GM12878 (cell line): ENCODE measurements at regions not wholly inside any gene's neighbourhood (a gene's known extent, or its start where the extent isn't known, plus 50 kb on each side); places are given as distances from the start of the nearest gene placed in this dataset.

ENCODE experiments used
- ATAC-seq: fragments of 200-7000 bp; cut with Tn5 transposase; 3 replicates; pipeline ENCODE4 v1.9.1; 2020; ENCODE audit warnings: mild to moderate bottlenecking, moderate library complexity
- BruUV-seq: library from RNA; stranded (reverse); fragments of 400-500 nt; replicated peaks from 2 replicates; lab custom pipeline; 2021; lab: Mats Ljungman, UMichigan
- CTCF ChIA-PET: fragments of 300-600 bp; sonication (Branson Sonifier 250); formaldehyde crosslinking; extraction: SDS; loops from one replicate; lab custom pipeline; 2021; ENCODE audit warnings: inconsistent platforms; lab: Yijun Ruan, JAX
- POLR2A ChIA-PET: fragments of 350-600 bp; formaldehyde crosslinking; extraction: SDS; loops from one replicate; lab custom pipeline; 2021; ENCODE audit warnings: inconsistent platforms; lab: Charles Lee
- RAD21 ChIA-PET: fragments of 300-600 bp; sonication (Branson Sonifier 250); formaldehyde crosslinking; loops from one replicate; lab custom pipeline; 2023; ENCODE audit warnings: antibody characterized with exemption; ENCODE audit not compliant: unreplicated experiment; lab: Charles Lee
- SMC1A ChIA-PET: fragments of 300-600 bp; sonication (Branson Sonifier 250); formaldehyde crosslinking; loops from one replicate; lab custom pipeline; 2023; ENCODE audit not compliant: unreplicated experiment, uncharacterized antibody; lab: Charles Lee
- DNase-seq: peaks from one replicate; pipeline ENCODE4 v3.0.0-alpha.2; 2011; ENCODE audit warnings: low read depth, low spot score
- FAIRE-seq: peaks from 3 replicates; lab custom pipeline; 2011; peaks lifted over from hg19 to GRCh38; lab: Jason Lieb, UNC
- H2AFZ ChIP-seq: 2 replicates; pipeline ENCODE4 v1.6.0; 2011; ENCODE audit warnings: low read depth, low read length, control low read depth; ENCODE audit not compliant: control insufficient read depth
- H3K27ac ChIP-seq: 2 replicates; pipeline ENCODE4 v1.5.1; 2011; ENCODE audit warnings: control low read depth; ENCODE audit not compliant: control insufficient read depth, insufficient read depth
- H3K27me3 ChIP-seq, 2 experiments: replicated peaks in 1 of 2; 2 replicates each; pipeline versions ENCODE4 v1.6.0 to v1.6.1; 2011; ENCODE audit warnings: low read length in 1 of 2; ENCODE audit not compliant: control insufficient read depth in 2 of 2, insufficient read depth in 2 of 2
- H3K36me3 ChIP-seq, 2 experiments: 2 replicates each; pipeline ENCODE4 v1.5.1; 2011; ENCODE audit warnings: low read length in 1 of 2; ENCODE audit not compliant: control insufficient read depth in 2 of 2, insufficient read depth in 2 of 2
- H3K4me1 ChIP-seq: 2 replicates; pipeline ENCODE4 v1.6.1; 2011; ENCODE audit warnings: mild to moderate bottlenecking, low read length, moderate library complexity, mixed read lengths; ENCODE audit not compliant: control insufficient read depth, insufficient read depth
- H3K4me2 ChIP-seq: 2 replicates; pipeline ENCODE4 v1.6.0; 2011; ENCODE audit warnings: control low read depth; ENCODE audit not compliant: control insufficient read depth, insufficient read depth
- H3K4me3 ChIP-seq: fragments of 200-600 bp; sonication (generic); 2 replicates; pipeline ENCODE4 v1.5.1; 2016
- H3K79me2 ChIP-seq: 2 replicates; pipeline ENCODE4 v1.6.0; 2011; ENCODE audit warnings: low read length; ENCODE audit not compliant: control insufficient read depth, insufficient read depth
- H3K9ac ChIP-seq: 2 replicates; pipeline ENCODE4 v1.8.0; 2011; ENCODE audit warnings: low read length, control low read depth, mixed read lengths; ENCODE audit not compliant: control insufficient read depth, insufficient read depth
- H3K9me3 ChIP-seq: replicated peaks from 3 replicates; pipeline ENCODE4 v1.5.1; 2011; ENCODE audit warnings: mild to moderate bottlenecking, low read length; ENCODE audit not compliant: control insufficient read depth, insufficient read depth
- H4K20me1 ChIP-seq: 2 replicates; pipeline ENCODE4 v1.6.0; 2011; ENCODE audit not compliant: control insufficient read depth, insufficient read depth
- MYC ChIP-seq: IDR thresholded peaks from 2 replicates; pipeline ENCODE4 v1.6.1; 2011; ENCODE audit warnings: mild to moderate bottlenecking, low read length, moderate library complexity, inconsistent platforms; ENCODE audit not compliant: insufficient read depth, insufficient replicate concordance, insufficient read length, severe bottlenecking
- NBN ChIP-seq: fragments of 450-650 bp; IDR thresholded peaks from 2 replicates; pipeline ENCODE4 v1.6.1; 2016
- PAX5 ChIP-seq: IDR thresholded peaks from 2 replicates; pipeline ENCODE4 v1.6.1; 2011; ENCODE audit warnings: low read depth, low read length, borderline replicate concordance
- SRF ChIP-seq, 2 experiments: IDR thresholded peaks; 2 replicates each; pipeline ENCODE4 v1.6.1; 2011; ENCODE audit warnings: low read depth in 2 of 2, low read length in 2 of 2, mild to moderate bottlenecking in 1 of 2, moderate library complexity in 1 of 2
- ZNF274 ChIP-seq: IDR thresholded peaks from one replicate; pipeline ENCODE4 v1.8.0; 2011; ENCODE audit not compliant: insufficient read length, insufficient read depth
- WGBS: methylation state at CpG from one replicate; pipeline ENCODE4 v1.1.6; 2016; ENCODE audit warnings: low lambda C conversion rate; ENCODE audit not compliant: insufficient replicate concordance, insufficient coverage; ENCODE audit errors: missing lambda C conversion rate; 5-methylcytosine and 5-hydroxymethylcytosine counted together
- in situ Hi-C: fragments of 300-500 bp; cut with MboI; formaldehyde crosslinking; loops from 9 replicates; pipeline ENCODE4 v1.14.3; 2018; ENCODE audit warnings: mixed read lengths
- intact Hi-C: fragments of 100-400 bp; cut with micrococcal nuclease; formaldehyde crosslinking; loops from one replicate; pipeline ENCODE4 v1.14.2; 2022; ENCODE audit not compliant: unreplicated experiment

GRCh38 chr4:71847300-71847699 is 63.4 kb upstream of the GC start:
- ChIA-PET CTCF (no interaction called here), RAD21 (no interaction called here), POLR2A (no interaction called here), SMC1A (no interaction called here)
- DNase-seq (no peak), ATAC-seq (no peak), FAIRE-seq (no peak)
- H3K4me3 ChIP-seq, result no peak overlapping the region
- no peaks in the 10 kb centered on the region for H4K20me1 ChIP-seq
- no peaks in the 10 kb centered on the region for H3K36me3 ChIP-seq
- in situ Hi-C loops, result no loop called here
- no peak overlapping the region for H3K27ac ChIP-seq
- H3K9ac ChIP-seq, result no peak overlapping the region
- no peaks in the 10 kb centered on the region for H3K79me2 ChIP-seq
- TF ChIP-seq MYC (no peak), SRF (IDR thresholded peaks at IDR 0.05; ENCODE audit: low read depth in 2 of 2, low read length in 2 of 2) (no peak), ZNF274 (no peak), PAX5 (no peak)
- intact Hi-C loops, result no loop called here
- WGBS, result 18% methylated on average over 1 of the region's 1 CpG
- H3K9me3 ChIP-seq, result no peaks in the 10 kb centered on the region
- no peak overlapping the region for H3K4me2 ChIP-seq
- no TSS peak for BruUV-seq
- H2AFZ ChIP-seq, result no peak overlapping the region
- no peaks in the 10 kb centered on the region for H3K4me1 ChIP-seq
- no peaks in the 10 kb centered on the region for H3K27me3 ChIP-seq

DNA sequence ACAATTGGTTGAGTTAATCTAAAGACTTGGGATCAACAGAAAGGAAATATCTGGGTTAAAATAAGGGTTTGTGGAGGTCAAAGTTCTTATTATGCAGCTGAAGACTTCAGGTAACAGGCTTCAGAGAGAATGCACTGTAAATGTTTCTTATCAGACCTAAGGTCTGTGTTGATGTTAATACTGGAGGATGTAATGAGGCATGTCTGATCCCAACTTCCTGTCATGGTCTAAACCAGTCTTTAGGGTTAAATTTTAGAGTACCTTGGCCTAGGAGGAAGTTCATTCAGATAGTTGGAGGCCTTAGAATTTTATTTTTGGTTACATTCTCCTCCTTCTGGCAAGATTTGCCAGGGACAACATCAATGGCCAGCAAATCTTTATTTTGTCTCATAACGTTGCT is 72.1 kb upstream of the GC start:
- no peak for TF ChIP-seq NBN
- Histone ChIP-seq H4K20me1 (no peaks in the 10 kb centered on the region), H3K4me3 (no peak overlapping the region), H3K9ac (no peak overlapping the region), H2AFZ (no peak overlapping the region), H3K4me2 (no peak overlapping the region), H3K9me3 (no peaks in the 10 kb centered on the region), H3K79me2 (no peaks in the 10 kb centered on the region), H3K36me3 (no peaks in the 10 kb centered on the region), H3K4me1 (no peaks in the 10 kb centered on the region), H3K27me3 (no peaks in the 10 kb centered on the region), H3K27ac (no peak overlapping the region)
- POLR2A ChIA-PET, result no interaction called here
- in situ Hi-C loops (no loop called here), intact Hi-C loops (no loop called here)
- SMC1A ChIA-PET, result no interaction called here
- CTCF ChIA-PET, result no interaction called here
- no TSS peak for BruUV-seq
- no peak for ATAC-seq
- no peak for DNase-seq
- no peak for FAIRE-seq
- 0% methylated on average over 1 of the region's 1 CpG for WGBS
- RAD21 ChIA-PET, result no interaction called here
